AG09319 (cell line): ENCODE measurements at regions not wholly inside any gene's neighbourhood (a gene's known extent, or its start where the extent isn't known, plus 50 kb on each side); places are given as distances from the start of the nearest gene placed in this dataset.

Experiments
- DNase-seq: peaks from one replicate; pipeline ENCODE4 v3.0.0-alpha.2; 2010; ENCODE audit warnings: low read depth; ENCODE audit errors: extremely low read depth
- TF ChIP-seq, protein P1 (sequence below): IDR thresholded peaks from 2 replicates; pipeline ENCODE4 v1.5.1; 2011; ENCODE audit warnings: low read depth, mild to moderate bottlenecking, inconsistent platforms, low read length, moderate library complexity

- TF ChIP-seq, protein P1, sequence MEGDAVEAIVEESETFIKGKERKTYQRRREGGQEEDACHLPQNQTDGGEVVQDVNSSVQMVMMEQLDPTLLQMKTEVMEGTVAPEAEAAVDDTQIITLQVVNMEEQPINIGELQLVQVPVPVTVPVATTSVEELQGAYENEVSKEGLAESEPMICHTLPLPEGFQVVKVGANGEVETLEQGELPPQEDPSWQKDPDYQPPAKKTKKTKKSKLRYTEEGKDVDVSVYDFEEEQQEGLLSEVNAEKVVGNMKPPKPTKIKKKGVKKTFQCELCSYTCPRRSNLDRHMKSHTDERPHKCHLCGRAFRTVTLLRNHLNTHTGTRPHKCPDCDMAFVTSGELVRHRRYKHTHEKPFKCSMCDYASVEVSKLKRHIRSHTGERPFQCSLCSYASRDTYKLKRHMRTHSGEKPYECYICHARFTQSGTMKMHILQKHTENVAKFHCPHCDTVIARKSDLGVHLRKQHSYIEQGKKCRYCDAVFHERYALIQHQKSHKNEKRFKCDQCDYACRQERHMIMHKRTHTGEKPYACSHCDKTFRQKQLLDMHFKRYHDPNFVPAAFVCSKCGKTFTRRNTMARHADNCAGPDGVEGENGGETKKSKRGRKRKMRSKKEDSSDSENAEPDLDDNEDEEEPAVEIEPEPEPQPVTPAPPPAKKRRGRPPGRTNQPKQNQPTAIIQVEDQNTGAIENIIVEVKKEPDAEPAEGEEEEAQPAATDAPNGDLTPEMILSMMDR, result peak; percentile 41
- DNase-seq, result no peak
Measured at GRCh38 chr18:51621113-51621863, 423.8 kb upstream of the MEX3C start.

- no peak for DNase-seq
Measured at GRCh38 chr18:51621864-51622160, 424.3 kb upstream of the MEX3C start.

GRCh38 chr18:51622702-51623101, 425.2 kb upstream of the MEX3C start:
- DNase-seq, result no peak

More at GRCh38 chr18:51621864-51622160, 424.3 kb upstream of the MEX3C start:
- TF ChIP-seq, protein P1, result no peak

GRCh38 chr18:51623653-51624052, 426.2 kb upstream of the MEX3C start:
- no peak for DNase-seq
- TF ChIP-seq, protein P1, result no peak

More at GRCh38 chr18:51622702-51623101, 425.2 kb upstream of the MEX3C start:
- TF ChIP-seq, protein P1, result no peak

DNA sequence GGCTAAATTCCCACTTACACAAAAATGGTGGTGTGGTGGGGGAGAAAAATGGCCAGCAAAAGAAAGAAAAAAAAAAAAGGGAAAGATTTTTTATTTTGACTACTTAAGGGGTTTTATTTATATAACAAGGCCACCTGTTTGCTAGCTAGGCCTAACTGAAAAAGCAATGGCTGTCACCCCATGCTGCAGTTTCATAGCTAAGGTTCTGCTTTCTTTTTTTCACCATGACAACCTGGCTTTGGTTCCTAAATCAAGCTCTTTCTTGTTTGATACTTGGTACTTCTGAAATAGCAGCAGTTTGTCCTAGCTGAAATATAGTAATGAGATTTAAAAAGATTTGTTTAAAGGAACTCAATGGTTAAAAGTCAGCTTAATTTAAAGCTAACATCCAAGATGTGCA, 433.2 kb upstream of the MEX3C start:
- DNase-seq, result no peak
- TF ChIP-seq, protein P1, result no peak

DNA sequence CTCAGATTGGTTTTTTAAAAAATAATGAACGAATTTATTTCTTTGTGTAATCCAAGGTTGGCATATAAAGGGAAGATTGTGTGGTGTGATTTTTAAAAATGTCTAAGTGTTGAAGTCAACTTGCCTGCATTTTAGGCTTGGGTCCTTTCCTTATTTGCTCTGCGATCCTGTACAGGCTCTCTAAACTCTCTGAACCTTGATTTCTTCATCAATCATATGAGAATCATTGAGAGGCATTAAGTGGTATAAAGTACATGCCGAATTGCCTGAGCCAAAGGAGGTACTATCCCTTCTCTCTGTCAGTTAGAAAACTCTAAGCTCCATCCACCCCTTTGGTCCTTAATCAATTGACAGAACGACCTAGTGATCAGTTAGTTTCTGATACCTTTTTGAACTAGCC, 440.4 kb upstream of the MEX3C start:
- no peak for DNase-seq
- TF ChIP-seq, protein P1, result no peak

DNA sequence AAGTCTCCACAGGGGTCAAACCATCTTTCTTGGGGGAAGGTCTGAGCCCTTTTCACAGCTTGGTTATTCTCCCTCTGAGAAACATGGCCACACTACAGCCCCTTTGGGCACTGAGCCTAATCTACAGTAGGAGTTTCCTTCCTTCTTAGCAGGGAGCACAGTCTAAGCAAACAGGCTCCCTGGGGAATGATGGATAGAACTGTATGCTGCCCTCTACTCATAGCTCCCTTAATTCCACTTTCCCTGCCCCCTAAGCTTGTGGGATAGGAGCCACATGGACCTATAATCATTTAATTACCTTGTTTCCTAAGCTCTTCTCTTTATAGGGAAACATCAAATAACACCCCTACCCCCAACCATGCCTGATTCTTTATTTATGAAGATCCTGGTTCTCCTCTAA, 442.1 kb upstream of the MEX3C start:
- TF ChIP-seq, protein P1, result no peak
- no peak for DNase-seq
